NCI-H1417 treated with DMSO at 0.1 percent for 48 hours (cell line): ENCODE measurements at regions not wholly inside any gene's neighbourhood (a gene's known extent, or its start where the extent isn't known, plus 50 kb on each side); places are given as distances from the start of the nearest gene placed in this dataset.
"Not testable (repeated sequence)": the region's sequence is repeated elsewhere in the genome, so short reads cannot be mapped to it uniquely, and the experiment has no call there.

Experiments used
- DNase-seq: peaks from one replicate; lab custom pipeline; 2025; lab: John Stamatoyannopoulos, UW

GRCh38 chr13:55977436-55977835 is 1163.3 kb upstream of the PRR20A start:
- DNase-seq, result no peak

- DNase-seq, result no peak
Measured at GRCh38 chr13:55981381-55981780, 1159.3 kb upstream of the PRR20A start.

- DNase-seq, result not testable (repeated sequence)
Measured at GRCh38 chr13:55984026-55984425, 1156.7 kb upstream of the PRR20A start.

GRCh38 chr13:55990631-55991030 is 1150.1 kb upstream of the PRR20A start:
- DNase-seq, result no peak

- no peak for DNase-seq
Measured at GRCh38 chr13:55991666-55992065, 1149.1 kb upstream of the PRR20A start.

- DNase-seq, result no peak
Measured at GRCh38 chr13:55992145-55992544, 1148.6 kb upstream of the PRR20A start.

- no peak for DNase-seq
Measured at GRCh38 chr13:55999709-56000108, 1141.0 kb upstream of the PRR20A start.

- DNase-seq, result no peak
Measured at GRCh38 chr13:56009418-56009817, 1131.3 kb upstream of the PRR20A start.

- DNase-seq, result no peak
Measured at GRCh38 chr13:56012644-56013043, 1128.1 kb upstream of the PRR20A start.

- DNase-seq, result no peak
Measured at GRCh38 chr13:56015919-56016318, 1124.8 kb upstream of the PRR20A start.

- no peak for DNase-seq
Measured at GRCh38 chr13:56019606-56020005, 1121.1 kb upstream of the PRR20A start.

GRCh38 chr13:56020425-56020824 is 1120.3 kb upstream of the PRR20A start:
- no peak for DNase-seq

- no peak for DNase-seq
Measured at GRCh38 chr13:56039992-56040391, 1100.7 kb upstream of the PRR20A start.

GRCh38 chr13:56066321-56066720 is 1074.4 kb upstream of the PRR20A start:
- no peak for DNase-seq

- DNase-seq, result no peak
Measured at GRCh38 chr13:56102641-56103040, 1038.1 kb upstream of the PRR20A start.

GRCh38 chr13:56110751-56111150 is 1030.0 kb upstream of the PRR20A start:
- no peak for DNase-seq

GRCh38 chr13:56134524-56134923 is 1006.2 kb upstream of the PRR20A start:
- DNase-seq, result no peak

GRCh38 chr13:56166864-56167263 is 973.9 kb upstream of the PRR20A start:
- no peak for DNase-seq

GRCh38 chr13:56168581-56168980 is 972.1 kb upstream of the PRR20A start:
- DNase-seq, result no peak

- no peak for DNase-seq
Measured at GRCh38 chr13:56173346-56173745, 967.4 kb upstream of the PRR20A start.

GRCh38 chr13:56182598-56182997 is 958.1 kb upstream of the PRR20A start:
- no peak for DNase-seq

GRCh38 chr13:56187331-56187730 is 953.4 kb upstream of the PRR20A start:
- DNase-seq, result no peak

GRCh38 chr13:56188582-56188981 is 952.1 kb upstream of the PRR20A start:
- not testable (repeated sequence) for DNase-seq

GRCh38 chr13:56189439-56189838 is 951.3 kb upstream of the PRR20A start:
- no peak for DNase-seq

- DNase-seq, result no peak
Measured at GRCh38 chr13:56189978-56190377, 950.7 kb upstream of the PRR20A start.
